ENCODE measurements at regions not wholly inside any gene's neighbourhood (a gene's known extent, or its start where the extent isn't known, plus 50 kb on each side); places are given as distances from the start of the nearest gene placed in this dataset.

GRCh38 chr3:180267202-180267843, 230.6 kb upstream of the PEX5L start (continued):
- no peak for TF ChIP-seq ZNF687 (IDR thresholded peaks at IDR 0.05)
- TF ChIP-seq MXI1 (IDR thresholded peaks at IDR 0.05; ENCODE audit: low read depth, low read length) = no peak
- no peak for TF ChIP-seq CBFB (IDR thresholded peaks at IDR 0.05; ENCODE audit: low read depth)

- DNase-seq (ENCODE audit: low read depth, low spot score) (no peak), FAIRE-seq (no peak), ATAC-seq (no peak)
- intact Hi-C loops (cut with micrococcal nuclease; ENCODE audit: unreplicated experiment) (no loop called here), in situ Hi-C loops (cut with MboI) (no loop called here)
- ChIA-PET RAD21 (ENCODE audit: unreplicated experiment) (interaction anchor here (1.0 to 1.4 kb wide), 2 partner anchors 14 to 393 kb away, joined by 3 read pairs; no protein-coding TSS in a partner anchor), POLR2A (no interaction called here), SMC1A (ENCODE audit: uncharacterized antibody, unreplicated experiment) (no interaction called here), CTCF (no interaction called here)
- Histone ChIP-seq H3K27ac (ENCODE audit: control insufficient read depth, insufficient read depth) (no peak overlapping the region), H3K4me2 (ENCODE audit: control insufficient read depth, insufficient read depth) (no peak overlapping the region), H3K4me1 (ENCODE audit: control insufficient read depth, insufficient read depth, low read length) (peaks cover 15% of the 10 kb centered on the region), H3K9ac (ENCODE audit: control insufficient read depth, insufficient read depth, low read length) (no peak overlapping the region), H3K27me3 (replicated peaks in 1 of 2; ENCODE audit: control insufficient read depth in 2 of 2, insufficient read depth in 2 of 2, low read length in 1 of 2) (no peaks in the 10 kb centered on the region), H3K9me3 (replicated peaks; ENCODE audit: control insufficient read depth, insufficient read depth, low read length) (no peaks in the 10 kb centered on the region), H2AFZ (ENCODE audit: control insufficient read depth, low read depth, low read length) (no peak overlapping the region), H4K20me1 (ENCODE audit: control insufficient read depth, insufficient read depth) (no peaks in the 10 kb centered on the region), H3K4me3 (no peak overlapping the region), H3K36me3 (ENCODE audit: control insufficient read depth in 2 of 2, insufficient read depth in 2 of 2, low read length in 1 of 2) (no peaks in the 10 kb centered on the region), H3K79me2 (ENCODE audit: control insufficient read depth, insufficient read depth, low read length) (no peaks in the 10 kb centered on the region)
- WGBS (ENCODE audit: insufficient coverage, insufficient replicate concordance, low lambda C conversion rate, missing lambda C conversion rate) = 90% methylated on average over 4 of the region's 4 CpGs
- no TSS peak for BruUV-seq (replicated peaks)
- TF ChIP-seq SIX5 (IDR thresholded peaks at IDR 0.05; ENCODE audit: low read depth, low read length, severe bottlenecking) (no peak), POLR2AphosphoS5 (IDR thresholded peaks at IDR 0.05; ENCODE audit: low read length) (no peak), BCLAF1 (IDR thresholded peaks at IDR 0.05) (no peak), RELA (IDR thresholded peaks at IDR 0.05; ENCODE audit: borderline replicate concordance, partially characterized antibody) (no peak)
Observed at GRCh38 chr3:180274536-180274935, 237.8 kb upstream of the PEX5L start.

Data from GM12878 (cell line).